OCI-LY7 (cell line): ENCODE measurements at regions not wholly inside any gene's neighbourhood (a gene's known extent, or its start where the extent isn't known, plus 50 kb on each side); places are given as distances from the start of the nearest gene placed in this dataset.

Experiments
- CTCF ChIP-seq: fragments of 200-600 bp; sonication (generic); conservative IDR thresholded peaks from 2 replicates; pipeline ENCODE4 v1.5.1; 2014; ENCODE audit warnings: mild to moderate bottlenecking, antibody characterized with exemption, low read length, moderate library complexity, mixed read lengths
- EZH2phosphoT487 ChIP-seq: fragments of 200-600 bp; sonication (generic); IDR thresholded peaks from 2 replicates; pipeline ENCODE4 v1.6.1; 2018; ENCODE audit warnings: low read depth, borderline replicate concordance, mild to moderate bottlenecking, mixed run types, antibody characterized with exemption, low read length, moderate library complexity, mixed read lengths

- TF ChIP-seq CTCF (no peak), EZH2phosphoT487 (no peak)
Observed at GRCh38 chr5:162323466-162323865, 255.9 kb downstream of the GABRG2 start.
